ENCODE measurements at regions not wholly inside any gene's neighbourhood (a gene's known extent, or its start where the extent isn't known, plus 50 kb on each side); places are given as distances from the start of the nearest gene placed in this dataset.

GRCh38 chr4:111210595-111210994, 587.7 kb upstream of the PITX2 start:
- no peaks in the 10 kb centered on the region for H3K9me1 ChIP-seq (ENCODE audit: insufficient read depth, low read length)
- H3K9ac ChIP-seq (ENCODE audit: low read depth, low read length) = no peak overlapping the region
- H3K4me2 ChIP-seq (ENCODE audit: low read depth, low read length) = no peak overlapping the region
- no peak overlapping the region for H2AFZ ChIP-seq (replicated peaks; ENCODE audit: low read length, poor library complexity)
- no peak overlapping the region for H3K23ac ChIP-seq (ENCODE audit: low read depth, low read length)
- no peaks in the 10 kb centered on the region for H3K79me1 ChIP-seq (ENCODE audit: low read depth in 1 of 2, low read length in 2 of 2)
- H2AK5ac ChIP-seq (ENCODE audit: low read depth, low read length) = no peak overlapping the region
- H2BK15ac ChIP-seq (ENCODE audit: low read depth, low read length) = no peak overlapping the region
- no peak for TF ChIP-seq CHD1 (IDR thresholded peaks at IDR 0.05; ENCODE audit: low read depth, low read length)
- TF ChIP-seq MXI1 (IDR thresholded peaks at IDR 0.05; ENCODE audit: borderline replicate concordance, low read depth, low read length) = no peak
- TF ChIP-seq RFX5 (IDR thresholded peaks at IDR 0.05; ENCODE audit: low read depth, low read length) = no peak
- TF ChIP-seq USF2 (IDR thresholded peaks at IDR 0.05; ENCODE audit: low read depth, low read length) = no peak
- no peak for TF ChIP-seq FOS (IDR thresholded peaks at IDR 0.05; ENCODE audit: low read depth, low read length)
- no peak for TF ChIP-seq ELK1 (IDR thresholded peaks at IDR 0.05; ENCODE audit: borderline replicate concordance, low read depth, low read length)
- TF ChIP-seq CTCF (conservative IDR thresholded peaks at IDR 0.05; ENCODE audit: low read depth, low read length) = no peak
- TF ChIP-seq CEBPB (IDR thresholded peaks at IDR 0.05; ENCODE audit: low read depth, low read length) = no peak
- TF ChIP-seq NFE2L2 (IDR thresholded peaks at IDR 0.05; ENCODE audit: low read depth, low read length) = no peak
- no peak for TF ChIP-seq SMC3 (IDR thresholded peaks at IDR 0.05; ENCODE audit: low read depth, low read length)
- TF ChIP-seq MAFK (IDR thresholded peaks at IDR 0.05; ENCODE audit: low read depth, low read length) = no peak
- no peak for TF ChIP-seq POLR2A (IDR thresholded peaks at IDR 0.05; ENCODE audit: low read depth, low read length)
- no peak overlapping the region for H4K91ac ChIP-seq (ENCODE audit: insufficient read depth, low read depth, low read length)
- H4K20me1 ChIP-seq (ENCODE audit: insufficient read depth, low read length) = no peaks in the 10 kb centered on the region
- H2BK5ac ChIP-seq (ENCODE audit: low read depth, low read length, poor library complexity, severe bottlenecking) = no peak overlapping the region
- CTCF ChIA-PET = no interaction called here
- no peak overlapping the region for H4K8ac ChIP-seq (ENCODE audit: low read depth in 2 of 2, low read length in 2 of 2)
- H3K18ac ChIP-seq (ENCODE audit: low read depth, low read length) = no peak overlapping the region
- dilution Hi-C loops (cut with HindIII; ENCODE audit: low sequenced_read_pairs, unreplicated experiment) = no loop called here
- in situ Hi-C loops (cut with MboI; ENCODE audit: low sequenced_read_pairs) = no loop called here
- H3K27me3 ChIP-seq (ENCODE audit: control insufficient read depth, insufficient read depth, low read length) = no peaks in the 10 kb centered on the region
- H3K56ac ChIP-seq (ENCODE audit: extremely low read depth, insufficient read depth, low read length) = no peak overlapping the region
- ATAC-seq (ENCODE audit: low read depth) = no peak
- H4K5ac ChIP-seq (ENCODE audit: low read depth, low read length) = no peak overlapping the region
- H2BK20ac ChIP-seq (ENCODE audit: low read depth, low read length) = no peak overlapping the region
- no peak overlapping the region for H3K27ac ChIP-seq (ENCODE audit: insufficient read depth, low read length)
- BruUV-seq (replicated peaks) = no TSS peak
- DNase-seq = no peak
- H3K4me3 ChIP-seq (ENCODE audit: insufficient read depth, low read depth, low read length) = no peak overlapping the region
- intact Hi-C loops (cut with micrococcal nuclease) = no loop called here
- H3K4ac ChIP-seq (ENCODE audit: low read depth, low read length) = no peak overlapping the region
- no peak overlapping the region for H2BK120ac ChIP-seq (ENCODE audit: low read depth, low read length)
- no peak overlapping the region for H3K14ac ChIP-seq (replicated peaks; ENCODE audit: low read depth, low read length)
- no peaks in the 10 kb centered on the region for H3K9me3 ChIP-seq (ENCODE audit: control insufficient read depth, insufficient read depth, low read length)
- H3K36me3 ChIP-seq (ENCODE audit: control insufficient read depth, insufficient read depth, low read length) = no peaks in the 10 kb centered on the region
- POLR2A ChIA-PET (ENCODE audit: unreplicated experiment) = no interaction called here
- H2AK9ac ChIP-seq (replicated peaks; ENCODE audit: low read depth, low read length, poor library complexity) = no peak overlapping the region
- WGBS, 2 experiments (ENCODE audit: extremely low coverage in 2 of 2, insufficient read length in 1 of 2) = 69% methylated on average over 3 of the region's 7 CpGs; no CpG with 5 or more reads in 1 of the 2 experiments
- H3K4me1 ChIP-seq (ENCODE audit: control insufficient read depth, insufficient read depth, low read length) = no peaks in the 10 kb centered on the region

All from IMR-90 (cell line).